GM12878 (cell line): ENCODE measurements at regions not wholly inside any gene's neighbourhood (a gene's known extent, or its start where the extent isn't known, plus 50 kb on each side); places are given as distances from the start of the nearest gene placed in this dataset.

ENCODE experiments used
- ATAC-seq: fragments of 200-7000 bp; cut with Tn5 transposase; 3 replicates; pipeline ENCODE4 v1.9.1; 2020; ENCODE audit warnings: mild to moderate bottlenecking, moderate library complexity
- BruUV-seq: library from RNA; stranded (reverse); fragments of 400-500 nt; replicated peaks from 2 replicates; lab custom pipeline; 2021; lab: Mats Ljungman, UMichigan
- CTCF ChIA-PET: fragments of 300-600 bp; sonication (Branson Sonifier 250); formaldehyde crosslinking; extraction: SDS; loops from one replicate; lab custom pipeline; 2021; ENCODE audit warnings: inconsistent platforms; lab: Yijun Ruan, JAX
- POLR2A ChIA-PET: fragments of 350-600 bp; formaldehyde crosslinking; extraction: SDS; loops from one replicate; lab custom pipeline; 2021; ENCODE audit warnings: inconsistent platforms; lab: Charles Lee
- RAD21 ChIA-PET: fragments of 300-600 bp; sonication (Branson Sonifier 250); formaldehyde crosslinking; loops from one replicate; lab custom pipeline; 2023; ENCODE audit warnings: antibody characterized with exemption; ENCODE audit not compliant: unreplicated experiment; lab: Charles Lee
- SMC1A ChIA-PET: fragments of 300-600 bp; sonication (Branson Sonifier 250); formaldehyde crosslinking; loops from one replicate; lab custom pipeline; 2023; ENCODE audit not compliant: unreplicated experiment, uncharacterized antibody; lab: Charles Lee
- DNase-seq: peaks from one replicate; pipeline ENCODE4 v3.0.0-alpha.2; 2011; ENCODE audit warnings: low read depth, low spot score
- FAIRE-seq: peaks from 3 replicates; lab custom pipeline; 2011; peaks lifted over from hg19 to GRCh38; lab: Jason Lieb, UNC
- H2AFZ ChIP-seq: 2 replicates; pipeline ENCODE4 v1.6.0; 2011; ENCODE audit warnings: low read depth, low read length, control low read depth; ENCODE audit not compliant: control insufficient read depth
- H3K27ac ChIP-seq: 2 replicates; pipeline ENCODE4 v1.5.1; 2011; ENCODE audit warnings: control low read depth; ENCODE audit not compliant: control insufficient read depth, insufficient read depth
- H3K27me3 ChIP-seq, 2 experiments: replicated peaks in 1 of 2; 2 replicates each; pipeline versions ENCODE4 v1.6.0 to v1.6.1; 2011; ENCODE audit warnings: low read length in 1 of 2; ENCODE audit not compliant: control insufficient read depth in 2 of 2, insufficient read depth in 2 of 2
- H3K36me3 ChIP-seq, 2 experiments: 2 replicates each; pipeline ENCODE4 v1.5.1; 2011; ENCODE audit warnings: low read length in 1 of 2; ENCODE audit not compliant: control insufficient read depth in 2 of 2, insufficient read depth in 2 of 2
- H3K4me1 ChIP-seq: 2 replicates; pipeline ENCODE4 v1.6.1; 2011; ENCODE audit warnings: mild to moderate bottlenecking, low read length, moderate library complexity, mixed read lengths; ENCODE audit not compliant: control insufficient read depth, insufficient read depth
- H3K4me2 ChIP-seq: 2 replicates; pipeline ENCODE4 v1.6.0; 2011; ENCODE audit warnings: control low read depth; ENCODE audit not compliant: control insufficient read depth, insufficient read depth
- H3K4me3 ChIP-seq: fragments of 200-600 bp; sonication (generic); 2 replicates; pipeline ENCODE4 v1.5.1; 2016
- H3K79me2 ChIP-seq: 2 replicates; pipeline ENCODE4 v1.6.0; 2011; ENCODE audit warnings: low read length; ENCODE audit not compliant: control insufficient read depth, insufficient read depth
- H3K9ac ChIP-seq: 2 replicates; pipeline ENCODE4 v1.8.0; 2011; ENCODE audit warnings: low read length, control low read depth, mixed read lengths; ENCODE audit not compliant: control insufficient read depth, insufficient read depth
- H3K9me3 ChIP-seq: replicated peaks from 3 replicates; pipeline ENCODE4 v1.5.1; 2011; ENCODE audit warnings: mild to moderate bottlenecking, low read length; ENCODE audit not compliant: control insufficient read depth, insufficient read depth
- H4K20me1 ChIP-seq: 2 replicates; pipeline ENCODE4 v1.6.0; 2011; ENCODE audit not compliant: control insufficient read depth, insufficient read depth
- BRCA1 ChIP-seq: IDR thresholded peaks from 2 replicates; pipeline ENCODE4 v1.6.1; 2011; ENCODE audit warnings: low read depth, low read length, improper control_type of control experiment
- CHD1 ChIP-seq: IDR thresholded peaks from 2 replicates; pipeline ENCODE4 v1.6.1; 2012; ENCODE audit warnings: low read depth, low read length, improper control_type of control experiment
- ELK1 ChIP-seq: IDR thresholded peaks from 2 replicates; pipeline ENCODE4 v1.6.1; 2012; ENCODE audit warnings: low read depth, low read length, improper control_type of control experiment
- POLR2AphosphoS5 ChIP-seq: IDR thresholded peaks from 2 replicates; pipeline ENCODE4 v1.6.1; 2011; ENCODE audit warnings: mild to moderate bottlenecking, low read length, inconsistent platforms
- RCOR1 ChIP-seq: conservative IDR thresholded peaks from 2 replicates; pipeline ENCODE4 v1.6.1; 2012; ENCODE audit warnings: low read depth, low read length, improper control_type of control experiment
- SMAD1 ChIP-seq: fragments of 450-650 bp; IDR thresholded peaks from 2 replicates; pipeline ENCODE4 v1.6.1; 2018; ENCODE audit warnings: mild to moderate bottlenecking, low read depth; ENCODE audit not compliant: partially characterized antibody
- SP1 ChIP-seq: IDR thresholded peaks from one replicate; pipeline ENCODE4 v1.6.1; 2011; ENCODE audit warnings: low read depth, low read length
- SRF ChIP-seq, 2 experiments: IDR thresholded peaks; 2 replicates each; pipeline ENCODE4 v1.6.1; 2011; ENCODE audit warnings: low read depth in 2 of 2, low read length in 2 of 2, mild to moderate bottlenecking in 1 of 2, moderate library complexity in 1 of 2
- ZNF217 ChIP-seq: fragments of 450-650 bp; IDR thresholded peaks from 2 replicates; pipeline ENCODE4 v1.6.1; 2017; ENCODE audit warnings: antibody characterized with exemption, mild to moderate bottlenecking
- ZSCAN29 ChIP-seq: fragments of 450-650 bp; IDR thresholded peaks from 2 replicates; pipeline ENCODE4 v1.6.1; 2017; ENCODE audit warnings: mild to moderate bottlenecking, moderate library complexity
- WGBS: methylation state at CpG from one replicate; pipeline ENCODE4 v1.1.6; 2016; ENCODE audit warnings: low lambda C conversion rate; ENCODE audit not compliant: insufficient replicate concordance, insufficient coverage; ENCODE audit errors: missing lambda C conversion rate; 5-methylcytosine and 5-hydroxymethylcytosine counted together
- in situ Hi-C: fragments of 300-500 bp; cut with MboI; formaldehyde crosslinking; loops from 9 replicates; pipeline ENCODE4 v1.14.3; 2018; ENCODE audit warnings: mixed read lengths
- intact Hi-C: fragments of 100-400 bp; cut with micrococcal nuclease; formaldehyde crosslinking; loops from one replicate; pipeline ENCODE4 v1.14.2; 2022; ENCODE audit not compliant: unreplicated experiment
- TF ChIP-seq, protein P1 (sequence below): fragments of 450-650 bp; IDR thresholded peaks from 2 replicates; pipeline ENCODE4 v1.6.1; 2016; ENCODE audit warnings: mild to moderate bottlenecking

DNA sequence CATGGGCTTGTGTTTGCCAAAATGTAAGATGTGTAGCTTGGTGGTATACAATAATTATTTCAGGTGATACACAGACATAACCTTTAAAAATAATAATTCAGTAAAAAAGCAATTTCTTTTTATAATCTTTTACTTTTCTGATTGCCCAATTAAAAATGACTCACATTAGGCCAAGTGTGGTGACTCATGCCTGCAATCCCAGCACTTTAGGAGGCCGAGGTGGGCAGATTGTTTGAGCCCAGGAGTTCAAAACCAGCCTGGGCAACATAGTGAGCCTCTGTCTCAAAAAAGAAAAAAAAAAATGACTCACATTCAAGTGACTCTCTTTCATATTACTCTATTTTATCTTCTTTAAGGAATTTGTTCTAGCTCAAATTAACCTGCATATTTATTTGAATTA is 449.4 kb upstream of the HTR2C start:
- FAIRE-seq (no peak), DNase-seq (no peak), ATAC-seq (no peak)
- Histone ChIP-seq H3K27ac (no peak overlapping the region), H3K36me3 (no peaks in the 10 kb centered on the region), H3K4me3 (no peak overlapping the region), H3K27me3 (no peaks in the 10 kb centered on the region), H2AFZ (no peak overlapping the region), H3K4me2 (no peak overlapping the region), H3K4me1 (no peaks in the 10 kb centered on the region), H3K9ac (no peak overlapping the region), H3K9me3 (no peaks in the 10 kb centered on the region), H3K79me2 (no peaks in the 10 kb centered on the region), H4K20me1 (no peaks in the 10 kb centered on the region)
- BruUV-seq: no TSS peak
- in situ Hi-C loops (no loop called here), intact Hi-C loops (no loop called here)
- 0% methylated on average over 1 of the region's 1 CpG for WGBS
- CTCF ChIA-PET: interaction anchor here (0.8 kb wide), 1 partner anchor 9 kb away, joined by 3 read pairs; no protein-coding TSS in a partner anchor
- POLR2A ChIA-PET: no interaction called here
- RAD21 ChIA-PET: no interaction called here
- TF ChIP-seq CHD1: no peak
- no peak for TF ChIP-seq RCOR1
- TF ChIP-seq SP1: no peak
- TF ChIP-seq ZNF217: no peak
- TF ChIP-seq ELK1: no peak
- TF ChIP-seq SRF (IDR thresholded peaks at IDR 0.05; ENCODE audit: low read depth in 2 of 2, low read length in 2 of 2): no peak
- TF ChIP-seq, protein P1, sequence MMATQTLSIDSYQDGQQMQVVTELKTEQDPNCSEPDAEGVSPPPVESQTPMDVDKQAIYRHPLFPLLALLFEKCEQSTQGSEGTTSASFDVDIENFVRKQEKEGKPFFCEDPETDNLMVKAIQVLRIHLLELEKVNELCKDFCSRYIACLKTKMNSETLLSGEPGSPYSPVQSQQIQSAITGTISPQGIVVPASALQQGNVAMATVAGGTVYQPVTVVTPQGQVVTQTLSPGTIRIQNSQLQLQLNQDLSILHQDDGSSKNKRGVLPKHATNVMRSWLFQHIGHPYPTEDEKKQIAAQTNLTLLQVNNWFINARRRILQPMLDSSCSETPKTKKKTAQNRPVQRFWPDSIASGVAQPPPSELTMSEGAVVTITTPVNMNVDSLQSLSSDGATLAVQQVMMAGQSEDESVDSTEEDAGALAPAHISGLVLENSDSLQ: no peak
- no peak for TF ChIP-seq POLR2AphosphoS5
- TF ChIP-seq BRCA1: no peak
- TF ChIP-seq SMAD1: no peak
- TF ChIP-seq ZSCAN29: no peak
- SMC1A ChIA-PET: no interaction called here
